HG03432 (cell line): ENCODE measurements at regions not wholly inside any gene's neighbourhood (a gene's known extent, or its start where the extent isn't known, plus 50 kb on each side); places are given as distances from the start of the nearest gene placed in this dataset.
"Not testable (repeated sequence)": the region's sequence is repeated elsewhere in the genome, so short reads cannot be mapped to it uniquely, and the experiment has no call there.

Experiments
- ATAC-seq: cut with Tn5 transposase; IDR thresholded peaks from one replicate; pipeline ENCODE4 v1.9.1; 2021; ENCODE audit warnings: mild to moderate bottlenecking, moderate library complexity; ENCODE audit not compliant: unreplicated experiment

GRCh38 chr10:129193148-129193547 lies 273.9 kb upstream of the MGMT start:
- no peak for ATAC-seq

- ATAC-seq = no peak
Measured at GRCh38 chr10:129194181-129194870, 272.7 kb upstream of the MGMT start.

- ATAC-seq = no peak
Measured at GRCh38 chr10:129199826-129200225, 267.2 kb upstream of the MGMT start.

- ATAC-seq = no peak
Measured at GRCh38 chr10:129203819-129204218, 263.2 kb upstream of the MGMT start.

GRCh38 chr10:129207297-129207696 lies 259.7 kb upstream of the MGMT start:
- no peak for ATAC-seq

GRCh38 chr10:129210876-129211275 lies 256.2 kb upstream of the MGMT start:
- ATAC-seq = no peak

GRCh38 chr10:129213256-129213655 lies 253.8 kb upstream of the MGMT start:
- no peak for ATAC-seq

- ATAC-seq = not testable (repeated sequence)
Measured at GRCh38 chr10:129213996-129214395, 253.0 kb upstream of the MGMT start.

GRCh38 chr10:129219364-129219763 lies 247.7 kb upstream of the MGMT start:
- no peak for ATAC-seq

GRCh38 chr10:129222436-129222835 lies 244.6 kb upstream of the MGMT start:
- ATAC-seq = no peak

GRCh38 chr10:129223363-129223762 lies 243.7 kb upstream of the MGMT start:
- ATAC-seq = no peak

GRCh38 chr10:129224065-129224464 lies 243.0 kb upstream of the MGMT start:
- no peak for ATAC-seq

- ATAC-seq = no peak
Measured at GRCh38 chr10:129231821-129232220, 235.2 kb upstream of the MGMT start.

- ATAC-seq = no peak
Measured at GRCh38 chr10:129233351-129234148, 233.5 kb upstream of the MGMT start.

- ATAC-seq = no peak
Measured at GRCh38 chr10:129236274-129236691, 230.8 kb upstream of the MGMT start.

GRCh38 chr10:129241461-129241860 lies 225.6 kb upstream of the MGMT start:
- ATAC-seq = no peak

GRCh38 chr10:129244298-129244697 lies 222.7 kb upstream of the MGMT start:
- no peak for ATAC-seq

- no peak for ATAC-seq
Measured at GRCh38 chr10:129244757-129245156, 222.3 kb upstream of the MGMT start.

- ATAC-seq = no peak
Measured at GRCh38 chr10:129253161-129253864, 213.7 kb upstream of the MGMT start.

GRCh38 chr10:129253865-129254179 lies 213.2 kb upstream of the MGMT start:
- no peak for ATAC-seq

GRCh38 chr10:129258283-129258923 lies 208.6 kb upstream of the MGMT start:
- no peak for ATAC-seq
